COLO829 (cell line): ENCODE measurements at regions not wholly inside any gene's neighbourhood (a gene's known extent, or its start where the extent isn't known, plus 50 kb on each side); places are given as distances from the start of the nearest gene placed in this dataset.

Experiments used
- DNase-seq: peaks from one replicate; pipeline ENCODE4 v3.0.0; 2012; ENCODE audit warnings: low spot score

DNA sequence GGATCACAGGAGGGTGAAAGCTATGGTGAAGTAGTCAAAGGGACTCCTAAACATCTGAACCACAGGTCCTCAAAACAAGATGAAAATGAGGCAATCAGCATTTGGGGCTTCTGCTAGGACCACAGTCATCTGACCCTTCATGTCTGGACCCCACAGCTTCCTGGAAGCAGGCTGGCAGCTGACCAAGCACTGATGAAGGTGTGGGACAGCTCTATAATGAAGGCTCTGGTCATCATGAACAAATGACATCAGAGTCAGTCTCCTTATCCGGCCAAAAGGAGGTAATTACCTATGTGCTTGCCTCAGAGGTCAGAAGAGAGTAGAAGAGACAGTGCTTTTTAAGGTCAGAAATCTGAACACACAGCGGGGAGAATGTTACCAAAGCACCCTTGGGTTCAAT, 101.2 kb upstream of the GNAO1 start:
- DNase-seq, result no peak

- DNase-seq, result no peak
Observed at GRCh38 chr16:56087626-56088025, 103.7 kb upstream of the GNAO1 start.

DNA sequence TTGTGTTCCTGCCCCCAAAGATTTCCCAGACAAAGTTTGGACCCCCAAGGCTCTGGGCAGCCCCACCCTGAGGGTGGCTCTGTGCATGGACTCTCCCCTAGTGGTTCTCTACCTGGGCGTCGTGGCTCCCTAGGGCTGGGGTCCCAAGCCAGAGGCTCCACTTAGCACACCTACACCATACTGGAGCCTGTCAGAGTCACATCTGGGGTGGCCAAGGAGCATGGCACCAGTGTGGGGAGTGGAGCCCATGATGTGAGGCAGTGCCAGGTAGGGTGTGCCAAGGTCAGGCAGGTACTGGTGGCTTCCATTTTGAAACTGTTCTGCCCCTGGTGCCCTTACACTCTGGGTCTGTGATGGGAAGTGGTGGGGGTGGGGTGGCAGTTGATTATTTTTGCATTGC, 109.9 kb upstream of the GNAO1 start:
- no peak for DNase-seq

- no peak for DNase-seq
Observed at GRCh38 chr16:56075732-56076388, 115.4 kb upstream of the GNAO1 start.

DNA sequence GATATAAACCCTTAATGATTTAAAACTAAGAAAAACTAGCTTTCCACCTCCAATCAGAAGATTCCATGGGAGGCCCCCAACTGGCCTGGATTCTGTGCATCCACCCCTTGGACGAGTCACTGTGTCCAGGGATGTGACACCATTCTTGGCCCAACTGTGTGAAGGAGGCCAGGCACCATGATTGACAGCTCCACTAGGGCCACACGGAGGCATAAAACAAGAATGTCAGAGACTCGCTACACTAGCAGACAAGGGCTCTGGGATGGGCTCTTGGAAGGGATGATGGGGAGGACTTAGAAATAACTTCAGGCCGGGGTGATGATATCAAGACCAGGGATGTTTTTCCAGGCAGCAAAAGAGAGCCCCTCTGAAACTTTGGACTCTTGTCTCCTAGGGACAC, 117.8 kb upstream of the GNAO1 start:
- DNase-seq, result no peak

GRCh38 chr16:56072096-56072495, 119.2 kb upstream of the GNAO1 start:
- DNase-seq, result no peak

GRCh38 chr16:56068816-56069215, 122.5 kb upstream of the GNAO1 start:
- no peak for DNase-seq

GRCh38 chr16:56068314-56068713, 123.0 kb upstream of the GNAO1 start:
- DNase-seq, result no peak

DNA sequence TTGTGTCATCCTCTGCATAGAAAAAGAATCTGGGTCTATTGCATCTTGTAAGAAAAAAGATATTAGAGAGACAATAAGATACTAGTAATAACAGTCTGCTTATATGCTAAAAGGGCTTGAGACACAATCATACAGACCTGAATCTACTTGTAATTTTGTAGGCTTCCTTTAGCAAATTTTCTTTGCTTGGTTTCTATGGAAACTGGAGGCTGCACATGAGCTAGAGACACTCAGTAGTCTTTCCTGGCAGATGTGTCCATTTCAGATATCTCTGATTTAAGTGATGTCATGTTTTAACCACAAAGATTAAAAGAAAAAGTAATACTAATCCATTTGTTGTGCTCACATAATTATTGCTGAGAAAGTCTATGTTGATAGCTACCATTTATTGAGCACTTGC, 123.9 kb upstream of the GNAO1 start:
- no peak for DNase-seq

GRCh38 chr16:56066617-56067016, 124.7 kb upstream of the GNAO1 start:
- no peak for DNase-seq

DNA sequence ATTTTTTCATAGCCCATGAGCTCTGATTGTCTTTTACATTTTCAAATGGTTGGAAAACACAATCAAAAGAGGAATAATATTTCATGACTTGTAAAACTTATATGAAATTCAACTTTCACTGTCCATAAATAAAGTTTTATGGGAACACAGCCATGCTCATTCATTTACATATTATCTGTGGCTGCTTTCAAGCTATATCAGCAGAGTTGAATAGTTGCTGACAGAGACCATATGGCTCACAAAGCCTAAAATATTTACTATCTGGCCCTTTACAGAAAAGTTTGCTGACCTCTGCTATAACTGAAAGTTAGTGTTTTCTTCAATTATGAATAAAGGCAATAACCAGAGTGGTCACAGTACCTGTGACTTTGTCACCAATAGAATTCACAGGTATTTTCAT, 128.2 kb upstream of the GNAO1 start:
- no peak for DNase-seq

- DNase-seq, result no peak
Observed at GRCh38 chr16:56057151-56057550, 134.1 kb upstream of the GNAO1 start.

GRCh38 chr16:56050916-56051315, 140.4 kb upstream of the GNAO1 start:
- no peak for DNase-seq

DNA sequence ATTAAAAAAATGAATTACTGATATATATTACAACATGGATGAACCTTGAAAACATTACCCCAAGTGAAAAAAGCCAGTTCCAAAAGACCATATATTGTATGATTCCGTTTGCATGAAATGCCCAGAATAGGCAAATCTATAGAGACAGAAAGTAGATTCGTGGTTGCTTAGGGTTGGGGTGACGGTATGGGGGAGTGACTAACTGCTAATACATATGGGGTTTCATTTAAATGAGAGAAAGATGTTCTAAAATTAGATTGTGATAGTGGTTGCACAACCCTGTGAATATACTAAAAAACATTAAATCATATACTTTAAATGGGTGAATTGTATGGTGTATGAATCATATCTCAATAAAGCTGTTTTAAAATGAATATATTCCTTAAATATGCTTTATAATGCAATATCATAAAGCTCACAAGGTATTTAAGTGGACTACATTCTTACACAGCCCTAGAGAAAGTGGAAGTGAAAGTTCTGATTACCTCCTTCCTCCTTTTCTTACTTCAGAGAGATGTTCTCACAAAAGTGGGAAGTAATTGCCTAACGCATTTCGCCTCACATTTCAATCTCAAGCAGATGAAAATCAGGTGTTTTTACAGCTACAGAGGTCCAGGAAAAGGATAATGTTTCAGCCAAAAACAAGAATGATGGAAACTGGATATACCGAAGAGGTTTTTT, 142.7 kb upstream of the GNAO1 start:
- DNase-seq, result no peak

GRCh38 chr16:56047307-56048234, 143.7 kb upstream of the GNAO1 start:
- DNase-seq, result no peak

GRCh38 chr16:56042416-56042815, 148.9 kb upstream of the GNAO1 start:
- no peak for DNase-seq

DNA sequence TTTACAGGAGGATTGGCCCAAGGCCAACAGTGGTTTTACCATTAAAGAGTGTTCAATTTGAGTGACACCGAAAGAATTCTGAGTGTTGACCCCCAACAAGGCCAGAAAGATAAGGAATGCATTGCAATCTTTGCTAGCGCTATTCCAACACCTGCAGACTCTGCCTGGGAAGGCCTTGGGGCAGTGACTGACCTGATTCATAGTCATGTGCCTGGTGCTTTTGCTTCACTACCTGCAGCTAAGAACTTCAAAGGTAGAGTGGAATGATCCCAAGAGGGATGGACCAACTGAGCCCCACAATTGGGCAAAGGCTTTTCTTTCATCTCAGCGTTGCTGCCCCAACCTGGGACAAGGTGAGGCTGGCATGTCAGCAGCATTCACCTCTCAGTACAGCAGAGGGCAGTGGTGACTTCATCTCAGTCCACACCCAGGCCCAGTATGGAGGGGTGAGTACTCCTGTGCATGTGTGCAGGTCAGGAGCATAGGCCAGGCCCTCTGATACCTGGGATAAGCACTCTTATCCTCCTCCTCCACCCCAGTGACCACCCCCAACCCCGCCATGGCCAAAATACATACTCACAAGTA, 149.6 kb upstream of the GNAO1 start:
- no peak for DNase-seq

GRCh38 chr16:56038564-56039098, 152.7 kb upstream of the GNAO1 start:
- no peak for DNase-seq

- DNase-seq, result no peak
Observed at GRCh38 chr16:56032072-56032471, 156.9 kb upstream of the CES5A start.

GRCh38 chr16:56029026-56029425, 153.9 kb upstream of the CES5A start:
- DNase-seq, result no peak

DNA sequence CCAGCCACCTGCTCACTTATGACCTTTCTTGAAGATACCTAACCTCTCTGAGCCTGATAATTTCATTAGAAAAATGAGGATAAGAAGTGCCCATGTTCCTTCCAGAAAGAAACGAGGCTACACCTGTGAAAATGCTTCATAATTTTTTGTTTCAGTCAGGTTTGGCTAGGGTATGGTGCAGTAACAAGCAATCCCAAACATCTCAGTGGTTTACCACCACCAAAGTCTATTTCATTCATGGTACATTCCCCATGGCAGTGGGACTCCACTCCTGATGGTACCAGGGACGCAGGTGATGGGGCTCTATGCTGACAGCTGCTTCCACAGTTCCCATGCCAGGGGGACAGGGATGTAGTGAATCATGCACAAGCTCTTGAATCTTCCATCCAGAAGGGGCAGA, 147.6 kb upstream of the CES5A start:
- DNase-seq, result no peak

- no peak for DNase-seq
Observed at GRCh38 chr16:56019274-56019673, 144.1 kb upstream of the CES5A start.
